ENCODE measurements at regions not wholly inside any gene's neighbourhood (a gene's known extent, or its start where the extent isn't known, plus 50 kb on each side); places are given as distances from the start of the nearest gene placed in this dataset.
A peak's percentile ranks its signal among the peaks of the same experiment; 100 is the strongest.

DNA sequence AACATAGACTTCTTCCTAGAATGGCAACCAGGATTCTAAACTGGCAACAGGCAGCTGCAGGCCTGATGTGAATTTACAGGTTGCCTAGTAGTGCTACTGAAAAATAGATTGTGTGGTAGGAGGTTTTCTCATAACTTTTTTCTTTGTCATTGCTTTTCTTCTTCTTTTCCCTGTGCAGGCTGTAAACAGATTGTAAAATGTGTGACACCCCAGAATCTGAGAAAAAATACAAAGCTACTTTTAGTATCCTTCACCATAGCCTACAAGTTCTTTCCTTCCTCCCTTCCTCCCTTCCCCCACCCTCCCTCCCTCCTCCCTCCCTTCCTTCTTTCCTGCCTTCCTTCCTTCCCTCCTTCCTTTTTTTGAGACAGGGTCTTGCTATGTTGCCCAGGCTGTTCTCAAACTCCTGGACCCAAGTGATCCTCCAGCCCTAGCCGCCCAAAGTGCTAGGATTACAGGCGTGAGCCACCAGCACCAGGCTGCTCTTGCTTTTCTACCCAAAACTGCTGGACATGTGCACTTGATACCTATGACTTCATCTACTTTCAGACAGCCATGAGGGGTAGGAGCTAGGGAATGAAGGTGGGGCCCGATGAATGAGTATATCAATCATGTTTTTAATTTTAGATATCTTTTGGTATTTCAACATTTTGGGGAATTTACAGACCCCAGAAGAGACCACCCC lies 114.2 kb upstream of the EEA1 start:
- DNase-seq = no peak

GRCh38 chr12:93043877-93044209 lies 114.7 kb upstream of the EEA1 start:
- DNase-seq = no peak

DNA sequence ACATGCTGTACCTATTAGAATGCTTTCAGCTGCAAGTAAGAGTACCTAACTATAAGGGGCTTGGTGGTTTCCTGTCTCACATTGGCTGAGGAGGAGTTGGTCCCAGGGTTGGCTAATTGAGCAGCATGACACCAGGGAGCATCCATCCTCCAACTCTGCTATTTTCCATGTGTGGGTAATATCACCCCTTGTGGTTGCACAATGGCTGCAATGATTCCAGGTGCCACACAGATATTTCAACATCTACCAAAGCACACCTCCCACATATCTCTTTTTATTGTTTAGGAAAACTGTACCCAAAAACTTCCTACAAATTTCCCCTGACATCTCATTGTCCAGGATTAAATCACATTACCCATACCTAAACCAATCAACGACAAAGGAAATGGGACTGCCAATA lies 118.0 kb upstream of the EEA1 start:
- DNase-seq = no peak

- DNase-seq = no peak
Observed at GRCh38 chr12:93048656-93049055, 119.6 kb upstream of the EEA1 start.

- DNase-seq = no peak
Observed at GRCh38 chr12:93050026-93050747, 121.1 kb upstream of the EEA1 start.

GRCh38 chr12:93050748-93051081 lies 121.6 kb upstream of the EEA1 start:
- DNase-seq = no peak

- no peak for DNase-seq
Observed at GRCh38 chr12:93054021-93054420, 124.9 kb upstream of the EEA1 start.

- DNase-seq = no peak
Observed at GRCh38 chr12:93055221-93055620, 126.1 kb upstream of the EEA1 start.

DNA sequence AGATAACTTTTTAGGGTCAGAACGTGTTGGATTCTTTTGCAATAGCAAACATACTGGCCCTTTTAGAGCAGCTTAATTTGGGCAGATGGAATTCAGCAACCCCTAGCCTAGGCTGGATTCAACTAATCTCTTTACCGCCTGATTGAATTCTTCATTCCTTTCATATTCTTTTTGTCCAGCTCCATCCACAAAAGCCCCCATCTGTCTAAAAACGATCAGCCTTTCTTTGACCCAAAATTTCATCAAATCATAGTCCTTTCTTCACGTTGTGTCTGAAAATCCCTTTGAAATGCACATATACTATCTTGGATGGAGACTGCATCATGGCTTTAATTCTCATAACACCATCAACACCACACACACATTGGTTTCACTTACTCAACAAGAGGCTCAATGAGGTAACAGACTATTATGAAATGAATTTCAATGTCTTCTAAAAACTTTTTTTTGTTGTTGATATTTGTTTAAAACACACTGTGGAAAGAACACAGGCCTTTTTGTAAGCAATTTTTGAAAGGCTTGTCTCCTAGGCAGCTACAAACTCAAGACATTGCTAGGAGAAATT lies 128.0 kb upstream of the EEA1 start:
- DNase-seq = no peak

DNA sequence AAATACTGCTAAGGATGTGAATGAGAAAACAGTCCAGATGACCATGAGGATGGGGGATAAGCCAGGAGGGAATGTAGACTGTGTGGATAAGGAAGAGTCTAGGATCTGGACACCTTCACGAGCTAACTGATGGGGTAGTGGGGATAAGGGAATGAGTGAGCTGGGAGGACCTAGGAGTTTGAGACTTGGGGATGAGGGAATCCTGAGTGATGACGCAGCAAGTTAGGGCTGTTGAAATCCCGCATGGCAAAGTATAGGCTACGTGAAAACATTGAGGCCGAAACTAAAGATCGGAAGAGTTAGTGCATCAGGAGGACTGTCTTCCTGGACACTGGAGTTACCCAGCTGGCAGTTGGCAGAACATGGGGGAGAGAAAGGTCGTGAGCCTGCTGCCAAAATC lies 129.2 kb upstream of the EEA1 start:
- no peak for DNase-seq

DNA sequence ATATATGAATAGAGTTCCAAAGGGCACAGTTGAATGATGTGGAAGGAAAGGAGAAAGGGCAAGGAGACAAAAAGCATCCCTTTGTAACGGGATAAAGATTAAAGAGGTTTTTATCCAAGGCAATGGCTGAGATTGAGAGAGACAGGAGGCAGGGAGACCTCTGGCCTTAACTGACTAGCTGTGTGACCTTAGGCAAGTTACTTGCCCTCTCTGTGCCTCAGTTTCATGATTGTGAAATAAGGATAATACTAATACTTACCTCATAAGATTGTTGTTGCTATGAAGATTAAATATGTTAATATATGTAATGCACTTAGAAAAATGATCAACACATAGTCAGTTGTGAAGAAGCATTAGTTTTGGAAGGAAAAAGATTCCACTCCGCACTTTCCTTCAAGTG lies 130.2 kb upstream of the EEA1 start:
- DNase-seq = no peak

DNA sequence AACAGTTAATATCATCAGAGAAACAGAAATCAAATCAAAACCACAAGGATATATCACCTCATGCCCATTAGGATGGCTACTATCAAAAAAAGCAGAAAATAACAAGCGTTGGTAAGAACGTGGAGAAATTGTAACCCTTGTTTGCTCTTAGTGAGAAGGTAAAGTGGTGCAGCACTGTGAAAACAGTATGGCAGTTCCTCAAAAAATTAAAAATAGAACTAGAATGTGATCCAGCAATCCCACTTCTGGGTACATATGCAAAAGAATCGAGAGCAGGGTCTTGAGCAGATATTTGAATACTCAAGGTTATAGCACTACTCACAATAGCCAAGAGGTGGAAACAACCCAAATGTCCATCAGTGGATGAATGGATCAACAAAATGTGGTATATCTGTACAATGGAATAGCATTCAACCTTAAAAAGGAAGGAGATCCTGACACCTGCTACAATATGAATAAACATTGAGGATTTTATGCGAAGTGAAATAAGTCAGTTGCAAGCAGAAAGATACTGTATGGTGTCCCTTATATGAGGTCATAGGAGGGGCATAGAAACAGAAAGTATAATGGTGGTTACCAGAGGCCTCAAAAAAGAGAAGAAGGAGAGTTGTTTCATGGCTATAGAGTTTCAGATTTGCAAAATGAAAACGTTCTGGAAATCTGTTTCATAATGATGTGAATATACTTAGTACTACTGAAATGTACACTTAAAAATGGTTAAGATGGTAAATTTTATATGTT lies 131.0 kb upstream of the EEA1 start:
- no peak for DNase-seq

- DNase-seq = peak; percentile 12
Observed at GRCh38 chr12:93060666-93061472, 131.8 kb upstream of the EEA1 start.

DNA sequence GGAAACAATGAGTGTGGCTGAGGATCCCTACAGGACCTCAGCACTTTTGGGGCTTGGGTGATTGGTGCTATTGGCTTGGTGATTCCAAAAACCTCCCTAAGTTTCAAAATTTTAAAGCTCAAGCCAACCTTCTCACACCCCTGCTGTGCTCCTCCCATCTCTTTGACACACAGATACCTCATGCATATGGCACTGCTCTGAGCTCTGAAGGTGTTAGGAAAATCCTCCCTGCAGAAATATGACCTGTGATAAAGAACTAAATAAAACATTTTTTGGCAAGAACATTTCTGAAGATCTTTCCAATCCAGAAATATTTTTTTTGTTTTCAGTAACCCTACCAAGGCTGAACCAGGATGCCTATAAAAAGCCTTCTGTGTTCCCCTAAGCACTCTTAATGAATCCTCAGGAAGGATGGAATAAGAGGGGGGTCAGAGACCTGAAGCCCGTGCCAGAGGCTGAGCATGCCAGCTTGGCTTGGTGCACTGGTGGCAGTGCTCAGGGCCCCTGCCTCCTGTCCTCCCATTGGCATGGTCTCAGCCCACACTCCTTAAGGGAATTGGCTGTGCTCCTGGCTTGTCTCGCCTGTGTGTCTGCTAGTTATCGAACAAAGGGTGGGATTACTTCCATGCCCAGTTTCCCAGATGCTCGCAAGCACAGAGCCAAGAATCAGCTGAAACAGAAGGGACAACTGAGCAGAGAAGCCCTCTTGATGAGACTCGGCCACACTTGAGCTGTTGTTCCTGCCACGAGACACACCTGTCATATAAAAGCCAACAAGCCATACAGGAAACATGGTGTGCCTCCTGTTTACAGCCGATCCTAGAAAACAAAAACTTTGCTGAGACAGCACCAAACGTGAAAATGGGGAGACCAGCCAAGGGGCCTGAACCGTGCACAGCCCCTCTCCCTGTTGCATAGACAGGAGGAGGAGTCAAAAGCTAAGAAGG lies 132.7 kb upstream of the EEA1 start:
- no peak for DNase-seq

DNA sequence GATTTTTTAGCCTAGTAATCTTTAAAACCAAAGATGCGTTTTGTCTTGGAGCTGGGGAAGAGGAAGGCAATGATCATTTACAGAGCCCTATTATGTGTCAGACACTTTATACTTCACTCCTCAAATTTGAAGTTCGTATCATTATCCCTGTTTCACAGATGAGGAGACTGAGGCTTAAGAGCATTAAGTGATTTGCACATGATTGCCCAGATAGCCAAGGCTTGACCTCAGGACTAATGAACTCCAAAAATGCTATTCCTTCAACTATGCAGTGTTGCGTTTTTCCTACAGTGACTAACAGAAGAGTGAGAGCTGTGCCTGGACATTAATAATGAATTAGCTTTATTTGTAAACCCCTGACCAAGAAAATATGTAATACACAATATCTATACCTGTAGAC lies 136.8 kb upstream of the EEA1 start:
- DNase-seq = no peak

DNA sequence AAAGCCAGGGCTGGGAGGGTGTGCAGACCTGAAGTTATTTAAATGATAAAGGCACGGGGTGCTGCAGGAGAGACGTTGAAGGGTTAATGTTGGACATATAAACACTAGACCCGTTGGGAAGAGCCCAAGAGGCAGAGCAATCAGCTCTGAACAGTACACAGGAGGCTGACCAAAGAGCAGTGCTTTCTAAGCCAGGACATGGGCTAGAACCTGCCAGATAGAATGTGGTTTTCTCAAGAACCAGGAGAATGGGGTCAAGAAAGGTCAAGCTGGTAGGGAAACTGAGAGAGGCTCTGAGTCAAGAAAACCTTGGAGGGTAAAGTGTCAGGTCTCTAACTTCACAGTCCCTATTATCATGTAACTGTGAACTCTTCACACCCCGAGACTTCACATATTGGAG lies 143.2 kb upstream of the EEA1 start:
- DNase-seq = no peak

DNA sequence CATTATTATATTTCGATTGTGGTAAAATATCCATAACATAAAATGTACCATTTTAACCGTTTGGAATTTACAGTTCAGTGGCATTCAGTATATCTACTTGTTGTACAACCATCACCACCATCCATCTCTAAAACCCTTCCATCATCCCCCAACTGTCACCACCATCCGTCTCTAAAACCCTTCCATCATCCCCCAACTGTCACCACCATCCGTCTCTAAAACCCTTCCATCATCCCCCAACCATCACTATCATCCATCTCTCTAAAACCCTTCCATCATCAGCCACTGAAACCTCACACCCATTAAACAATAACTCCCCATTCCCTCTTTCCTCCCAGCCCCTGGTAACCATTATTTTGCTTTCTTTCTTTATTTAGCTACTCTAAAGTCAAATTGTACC lies 144.2 kb upstream of the EEA1 start:
- DNase-seq = no peak

- DNase-seq = no peak
Observed at GRCh38 chr12:93078059-93078458, 149.0 kb upstream of the EEA1 start.

GRCh38 chr12:93078577-93078976 lies 149.5 kb upstream of the EEA1 start:
- DNase-seq = no peak

GRCh38 chr12:93079271-93079670 lies 150.2 kb upstream of the EEA1 start:
- DNase-seq = no peak

GRCh38 chr12:93079976-93080375 lies 150.9 kb upstream of the EEA1 start:
- DNase-seq = no peak

GRCh38 chr12:93080452-93080851 lies 151.4 kb upstream of the EEA1 start:
- no peak for DNase-seq
